GM12878 (cell line): ENCODE measurements at regions not wholly inside any gene's neighbourhood (a gene's known extent, or its start where the extent isn't known, plus 50 kb on each side); places are given as distances from the start of the nearest gene placed in this dataset.

ENCODE experiments used
- ATAC-seq: fragments of 200-7000 bp; cut with Tn5 transposase; 3 replicates; pipeline ENCODE4 v1.9.1; 2020; ENCODE audit warnings: mild to moderate bottlenecking, moderate library complexity
- BruUV-seq: library from RNA; stranded (reverse); fragments of 400-500 nt; replicated peaks from 2 replicates; lab custom pipeline; 2021; lab: Mats Ljungman, UMichigan
- CTCF ChIA-PET: fragments of 300-600 bp; sonication (Branson Sonifier 250); formaldehyde crosslinking; extraction: SDS; loops from one replicate; lab custom pipeline; 2021; ENCODE audit warnings: inconsistent platforms; lab: Yijun Ruan, JAX
- POLR2A ChIA-PET: fragments of 350-600 bp; formaldehyde crosslinking; extraction: SDS; loops from one replicate; lab custom pipeline; 2021; ENCODE audit warnings: inconsistent platforms; lab: Charles Lee
- RAD21 ChIA-PET: fragments of 300-600 bp; sonication (Branson Sonifier 250); formaldehyde crosslinking; loops from one replicate; lab custom pipeline; 2023; ENCODE audit warnings: antibody characterized with exemption; ENCODE audit not compliant: unreplicated experiment; lab: Charles Lee
- SMC1A ChIA-PET: fragments of 300-600 bp; sonication (Branson Sonifier 250); formaldehyde crosslinking; loops from one replicate; lab custom pipeline; 2023; ENCODE audit not compliant: unreplicated experiment, uncharacterized antibody; lab: Charles Lee
- DNase-seq: peaks from one replicate; pipeline ENCODE4 v3.0.0-alpha.2; 2011; ENCODE audit warnings: low read depth, low spot score
- FAIRE-seq: peaks from 3 replicates; lab custom pipeline; 2011; peaks lifted over from hg19 to GRCh38; lab: Jason Lieb, UNC
- H2AFZ ChIP-seq: 2 replicates; pipeline ENCODE4 v1.6.0; 2011; ENCODE audit warnings: low read depth, low read length, control low read depth; ENCODE audit not compliant: control insufficient read depth
- H3K27ac ChIP-seq: 2 replicates; pipeline ENCODE4 v1.5.1; 2011; ENCODE audit warnings: control low read depth; ENCODE audit not compliant: control insufficient read depth, insufficient read depth
- H3K27me3 ChIP-seq, 2 experiments: replicated peaks in 1 of 2; 2 replicates each; pipeline versions ENCODE4 v1.6.0 to v1.6.1; 2011; ENCODE audit warnings: low read length in 1 of 2; ENCODE audit not compliant: control insufficient read depth in 2 of 2, insufficient read depth in 2 of 2
- H3K36me3 ChIP-seq, 2 experiments: 2 replicates each; pipeline ENCODE4 v1.5.1; 2011; ENCODE audit warnings: low read length in 1 of 2; ENCODE audit not compliant: control insufficient read depth in 2 of 2, insufficient read depth in 2 of 2
- H3K4me1 ChIP-seq: 2 replicates; pipeline ENCODE4 v1.6.1; 2011; ENCODE audit warnings: mild to moderate bottlenecking, low read length, moderate library complexity, mixed read lengths; ENCODE audit not compliant: control insufficient read depth, insufficient read depth
- H3K4me2 ChIP-seq: 2 replicates; pipeline ENCODE4 v1.6.0; 2011; ENCODE audit warnings: control low read depth; ENCODE audit not compliant: control insufficient read depth, insufficient read depth
- H3K4me3 ChIP-seq: fragments of 200-600 bp; sonication (generic); 2 replicates; pipeline ENCODE4 v1.5.1; 2016
- H3K79me2 ChIP-seq: 2 replicates; pipeline ENCODE4 v1.6.0; 2011; ENCODE audit warnings: low read length; ENCODE audit not compliant: control insufficient read depth, insufficient read depth
- H3K9ac ChIP-seq: 2 replicates; pipeline ENCODE4 v1.8.0; 2011; ENCODE audit warnings: low read length, control low read depth, mixed read lengths; ENCODE audit not compliant: control insufficient read depth, insufficient read depth
- H3K9me3 ChIP-seq: replicated peaks from 3 replicates; pipeline ENCODE4 v1.5.1; 2011; ENCODE audit warnings: mild to moderate bottlenecking, low read length; ENCODE audit not compliant: control insufficient read depth, insufficient read depth
- H4K20me1 ChIP-seq: 2 replicates; pipeline ENCODE4 v1.6.0; 2011; ENCODE audit not compliant: control insufficient read depth, insufficient read depth
- BHLHE40 ChIP-seq, 2 experiments: fragments of 450-650 bp in 1 of 2; IDR thresholded peaks; 2 replicates each; pipeline ENCODE4 v1.6.1; 2011 to 2017; ENCODE audit warnings: low read depth in 2 of 2, borderline replicate concordance in 1 of 2, improper control_type of control experiment in 1 of 2, low read length in 1 of 2, mild to moderate bottlenecking in 1 of 2
- CBX3 ChIP-seq: fragments of 200-600 bp; sonication (generic); IDR thresholded peaks from 2 replicates; pipeline ENCODE4 v1.6.1; 2016; ENCODE audit warnings: low read depth, borderline replicate concordance
- CEBPB ChIP-seq, 2 experiments: fragments of 150-350 bp in 1 of 2; IDR thresholded peaks; 2 replicates each; pipeline ENCODE4 v1.6.1; 2012 to 2014; ENCODE audit warnings: low read depth in 2 of 2, low read length in 2 of 2, borderline replicate concordance in 1 of 2, inconsistent platforms in 1 of 2
- CHD2 ChIP-seq: IDR thresholded peaks from 2 replicates; pipeline ENCODE4 v1.6.1; 2011; ENCODE audit warnings: low read depth, low read length, improper control_type of control experiment, borderline replicate concordance
- ETV6 ChIP-seq, 2 experiments: fragments of 450-650 bp in 1 of 2; IDR thresholded peaks in 1 of 2; conservative IDR thresholded peaks in 1 of 2; 2 replicates each; pipeline ENCODE4 v1.6.1; 2014; ENCODE audit warnings: antibody characterized with exemption in 1 of 2, borderline replicate concordance in 1 of 2, low read depth in 1 of 2, mild to moderate bottlenecking in 1 of 2, moderate library complexity in 1 of 2
- HDAC6 ChIP-seq: fragments of 200-600 bp; sonication (generic); IDR thresholded peaks from one replicate; pipeline ENCODE4 v1.8.0; 2017; ENCODE audit warnings: antibody characterized with exemption; ENCODE audit not compliant: unreplicated experiment
- MEF2B ChIP-seq: fragments of 450-650 bp; IDR thresholded peaks from 2 replicates; pipeline ENCODE4 v1.6.1; 2018; ENCODE audit warnings: mild to moderate bottlenecking, moderate library complexity; ENCODE audit not compliant: partially characterized antibody, poor library complexity, severe bottlenecking
- MTA3 ChIP-seq: IDR thresholded peaks from 2 replicates; pipeline ENCODE4 v1.6.1; 2012; ENCODE audit warnings: low read length, inconsistent platforms, borderline replicate concordance
- NRF1 ChIP-seq: conservative IDR thresholded peaks from 2 replicates; pipeline ENCODE4 v1.6.1; 2011; ENCODE audit warnings: mild to moderate bottlenecking, low read depth, low read length, improper control_type of control experiment
- POLR2AphosphoS2 ChIP-seq: IDR thresholded peaks from 2 replicates; pipeline ENCODE4 v1.6.1; 2011; ENCODE audit warnings: low read depth, mild to moderate bottlenecking, low read length, improper control_type of control experiment, moderate library complexity
- RBBP5 ChIP-seq: fragments of 200-600 bp; sonication (generic); conservative IDR thresholded peaks from 2 replicates; pipeline ENCODE4 v1.6.1; 2016
- SMAD5 ChIP-seq: IDR thresholded peaks from 2 replicates; pipeline ENCODE4 v1.6.1; 2016; ENCODE audit warnings: antibody characterized with exemption, low read depth
- WGBS: methylation state at CpG from one replicate; pipeline ENCODE4 v1.1.6; 2016; ENCODE audit warnings: low lambda C conversion rate; ENCODE audit not compliant: insufficient replicate concordance, insufficient coverage; ENCODE audit errors: missing lambda C conversion rate; 5-methylcytosine and 5-hydroxymethylcytosine counted together
- in situ Hi-C: fragments of 300-500 bp; cut with MboI; formaldehyde crosslinking; loops from 9 replicates; pipeline ENCODE4 v1.14.3; 2018; ENCODE audit warnings: mixed read lengths
- intact Hi-C: fragments of 100-400 bp; cut with micrococcal nuclease; formaldehyde crosslinking; loops from one replicate; pipeline ENCODE4 v1.14.2; 2022; ENCODE audit not compliant: unreplicated experiment
- TF ChIP-seq, protein P1 (sequence below): fragments of 450-650 bp; IDR thresholded peaks from 2 replicates; pipeline ENCODE4 v1.6.1; 2017; ENCODE audit warnings: low read depth, mild to moderate bottlenecking, moderate library complexity

DNA sequence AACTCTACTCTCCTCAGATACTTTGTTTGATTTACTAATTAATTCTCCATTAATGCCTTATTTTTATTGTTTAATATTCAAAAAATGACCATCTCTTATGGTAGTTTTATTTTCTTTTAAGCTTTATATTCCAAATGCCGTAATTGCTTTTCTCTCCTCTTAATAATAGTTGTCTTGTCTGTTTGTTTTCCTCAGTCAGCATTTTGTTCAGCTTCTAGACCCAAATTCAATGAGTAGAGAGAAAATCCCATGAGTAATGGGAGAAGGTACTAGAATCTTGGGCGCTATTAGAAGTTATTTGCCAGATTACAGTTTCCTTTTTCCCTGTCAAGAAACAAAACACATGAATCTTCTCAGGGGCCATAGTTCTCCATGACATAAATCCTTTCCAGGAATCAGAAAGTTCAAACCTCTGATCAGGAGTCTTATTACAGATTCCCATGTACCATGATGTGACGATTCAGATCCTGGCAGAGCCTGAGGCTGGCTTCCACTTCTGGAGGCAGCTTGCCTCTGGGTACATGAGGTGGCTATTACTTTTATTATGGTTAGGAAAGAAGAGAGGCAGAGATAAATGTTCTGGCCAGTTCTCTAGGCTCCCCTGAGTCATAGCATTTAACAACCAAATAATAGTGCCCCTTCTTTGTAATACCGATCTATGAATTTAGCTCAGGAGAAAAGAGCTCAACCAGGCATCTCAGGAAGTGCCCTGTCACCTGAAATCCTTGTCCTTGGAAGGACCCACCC lies 485.1 kb upstream of the SETBP1 start:
- Histone ChIP-seq H3K9ac (no peak overlapping the region), H3K4me2 (no peak overlapping the region), H3K36me3 (no peaks in the 10 kb centered on the region), H3K27me3 (no peaks in the 10 kb centered on the region), H3K4me3 (no peak overlapping the region), H2AFZ (no peak overlapping the region), H3K9me3 (no peaks in the 10 kb centered on the region), H4K20me1 (no peaks in the 10 kb centered on the region), H3K4me1 (no peaks in the 10 kb centered on the region), H3K27ac (no peak overlapping the region), H3K79me2 (no peaks in the 10 kb centered on the region)
- ATAC-seq, result no peak
- ChIA-PET RAD21 (interaction anchor here (0.6 kb wide), 1 partner anchor 149 kb away, joined by 3 read pairs; no protein-coding TSS in a partner anchor), SMC1A (no interaction called here), POLR2A (no interaction called here), CTCF (no interaction called here)
- 15% methylated on average over 4 of the region's 4 CpGs for WGBS
- DNase-seq, result no peak
- intact Hi-C loops (no loop called here), in situ Hi-C loops (no loop called here)
- FAIRE-seq, result no peak
- BruUV-seq, result no TSS peak
- TF ChIP-seq MEF2B (no peak), NRF1 (no peak), BHLHE40 (IDR thresholded peaks at IDR 0.05; ENCODE audit: borderline replicate concordance in 1 of 2, low read depth in 2 of 2, low read length in 1 of 2) (no peak), POLR2AphosphoS2 (no peak), CHD2 (no peak)

DNA sequence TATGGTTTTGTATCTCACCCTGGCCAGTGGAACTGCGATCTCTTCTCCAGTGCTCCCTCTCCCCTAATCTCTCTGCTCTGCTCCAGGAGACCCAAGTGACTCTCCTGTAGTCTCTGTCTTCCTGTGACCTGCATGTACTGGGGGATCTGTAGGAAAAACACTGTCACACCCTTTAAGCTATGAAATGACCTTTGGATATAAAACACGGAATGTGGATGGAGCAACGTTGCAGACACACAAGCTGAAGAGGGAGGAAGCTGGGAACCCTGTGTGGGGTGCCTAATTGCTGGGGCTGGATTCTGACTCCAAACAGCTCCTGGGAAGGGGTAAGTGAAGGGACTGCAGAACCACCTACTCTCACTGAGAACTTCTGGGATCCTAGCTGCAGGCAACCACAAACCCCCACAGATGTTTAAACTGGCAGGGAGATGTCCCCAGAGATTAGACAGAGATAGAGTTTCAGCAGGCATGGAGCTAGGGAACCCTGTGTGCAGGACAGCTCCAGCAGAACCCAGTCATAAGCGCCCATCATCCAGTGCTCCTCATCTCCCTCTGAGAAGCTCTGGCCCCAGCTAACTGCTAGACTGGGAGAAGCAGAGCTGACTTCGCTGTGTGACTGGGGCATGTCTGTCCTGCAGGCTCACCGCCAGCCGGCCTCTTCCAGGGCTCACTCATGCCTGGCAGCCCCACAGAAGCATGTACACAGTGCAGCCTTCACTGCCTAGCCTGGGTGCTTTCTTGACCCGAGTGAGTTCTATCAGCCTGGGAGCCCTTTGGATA lies 482.7 kb upstream of the SETBP1 start:
- ChIA-PET CTCF (no interaction called here), SMC1A (no interaction called here), RAD21 (no interaction called here), POLR2A (no interaction called here)
- FAIRE-seq, result no peak
- no peaks in the 10 kb centered on the region for H3K4me1 ChIP-seq
- DNase-seq, result no peak
- H3K79me2 ChIP-seq, result no peaks in the 10 kb centered on the region
- no peaks in the 10 kb centered on the region for H3K36me3 ChIP-seq
- H3K9ac ChIP-seq, result no peak overlapping the region
- no peaks in the 10 kb centered on the region for H4K20me1 ChIP-seq
- H3K9me3 ChIP-seq, result no peaks in the 10 kb centered on the region
- no peak overlapping the region for H3K4me3 ChIP-seq
- H3K4me2 ChIP-seq, result no peak overlapping the region
- no peaks in the 10 kb centered on the region for H3K27me3 ChIP-seq
- 24% methylated on average over 8 of the region's 8 CpGs for whole genome bisulfite sequencing
- no peak for ATAC-seq
- in situ Hi-C loops, result no loop called here
- H3K27ac ChIP-seq, result no peak overlapping the region
- no TSS peak for BruUV-seq
- H2AFZ ChIP-seq, result no peak overlapping the region
- intact Hi-C loops, result no loop called here
- TF ChIP-seq CBX3 (no peak), HDAC6 (no peak), MTA3 (no peak), CEBPB (IDR thresholded peaks at IDR 0.05; ENCODE audit: borderline replicate concordance in 1 of 2, low read depth in 2 of 2, low read length in 2 of 2) (no peak), ETV6 (conservative IDR thresholded peaks at IDR 0.05 in 1 of 2, IDR thresholded peaks at IDR 0.05 in 1 of 2; ENCODE audit: borderline replicate concordance in 1 of 2, low read depth in 1 of 2) (no peak), RBBP5 (no peak), SMAD5 (no peak)
- TF ChIP-seq, protein P1, sequence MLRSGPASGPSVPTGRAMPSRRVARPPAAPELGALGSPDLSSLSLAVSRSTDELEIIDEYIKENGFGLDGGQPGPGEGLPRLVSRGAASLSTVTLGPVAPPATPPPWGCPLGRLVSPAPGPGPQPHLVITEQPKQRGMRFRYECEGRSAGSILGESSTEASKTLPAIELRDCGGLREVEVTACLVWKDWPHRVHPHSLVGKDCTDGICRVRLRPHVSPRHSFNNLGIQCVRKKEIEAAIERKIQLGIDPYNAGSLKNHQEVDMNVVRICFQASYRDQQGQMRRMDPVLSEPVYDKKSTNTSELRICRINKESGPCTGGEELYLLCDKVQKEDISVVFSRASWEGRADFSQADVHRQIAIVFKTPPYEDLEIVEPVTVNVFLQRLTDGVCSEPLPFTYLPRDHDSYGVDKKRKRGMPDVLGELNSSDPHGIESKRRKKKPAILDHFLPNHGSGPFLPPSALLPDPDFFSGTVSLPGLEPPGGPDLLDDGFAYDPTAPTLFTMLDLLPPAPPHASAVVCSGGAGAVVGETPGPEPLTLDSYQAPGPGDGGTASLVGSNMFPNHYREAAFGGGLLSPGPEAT, result no peak
